CD14-positive monocyte (primary cell): ENCODE measurements at regions not wholly inside any gene's neighbourhood (a gene's known extent, or its start where the extent isn't known, plus 50 kb on each side); places are given as distances from the start of the nearest gene placed in this dataset.
A peak's percentile ranks its signal among the peaks of the same experiment; 100 is the strongest.

ENCODE experiments used
- DNase-seq, 3 donors: peaks; one replicate each; pipeline ENCODE4 v3.0.0-alpha.2; 2011 to 2022
- H2AFZ ChIP-seq: 2 replicates; pipeline ENCODE4 v1.6.0; 2012; ENCODE audit warnings: mild to moderate bottlenecking, low read depth, low read length, inconsistent platforms; ENCODE audit not compliant: insufficient read depth, poor library complexity, severe bottlenecking
- H3K27ac ChIP-seq, 2 donors: 1 replicate in 1 of 2; 2 replicates in 1 of 2; pipeline ENCODE4 v1.5.1; 2012 to 2013; ENCODE audit warnings: low read length in 2 of 2, control low read depth in 1 of 2, inconsistent platforms in 1 of 2, low read depth in 1 of 2, mild to moderate bottlenecking in 1 of 2
- H3K27me3 ChIP-seq, 2 donors: one replicate each; pipeline versions ENCODE4 v1.6.0 to v1.6.1; 2011 to 2013; ENCODE audit warnings: low read length in 2 of 2; ENCODE audit not compliant: control insufficient read depth in 2 of 2, insufficient read depth in 2 of 2
- H3K36me3 ChIP-seq, 2 donors: replicated peaks in 1 of 2; 1 replicate in 1 of 2; 2 replicates in 1 of 2; pipeline versions ENCODE4 v1.5.1 to v1.6.1; 2012 to 2013; ENCODE audit warnings: low read length in 2 of 2, control low read depth in 1 of 2, inconsistent platforms in 1 of 2, mild to moderate bottlenecking in 1 of 2; ENCODE audit not compliant: insufficient read depth in 2 of 2, control insufficient read depth in 1 of 2
- H3K4me1 ChIP-seq, 2 donors: 1 replicate in 1 of 2; 2 replicates in 1 of 2; pipeline versions ENCODE4 v1.5.1 to v1.6.1; 2012 to 2013; ENCODE audit warnings: low read length in 2 of 2, control low read depth in 1 of 2, inconsistent platforms in 1 of 2, mild to moderate bottlenecking in 1 of 2, moderate library complexity in 1 of 2; ENCODE audit not compliant: insufficient read depth in 2 of 2, control insufficient read depth in 1 of 2
- H3K4me2 ChIP-seq: replicated peaks from 2 replicates; pipeline ENCODE3; 2012; ENCODE audit warnings: low read length, moderate library complexity, mild to moderate bottlenecking; ENCODE audit not compliant: poor library complexity, severe bottlenecking; ENCODE audit errors: extremely low read depth
- H3K4me3 ChIP-seq, 3 experiments: fragments of 200-600 bp in 1 of 3; sonication (generic) in 1 of 3; replicated peaks in 1 of 3; 1 replicate in 2 of 3; 2 replicates in 1 of 3; pipeline ENCODE4 v1.5.1; 2011 to 2013; ENCODE audit warnings: low read length in 3 of 3, mild to moderate bottlenecking in 3 of 3, control low read depth in 2 of 3, low read depth in 2 of 3, inconsistent platforms in 1 of 3, moderate library complexity in 1 of 3
- H3K79me2 ChIP-seq: 2 replicates; pipeline ENCODE4 v1.6.0; 2012; ENCODE audit warnings: mild to moderate bottlenecking, control low read depth, inconsistent platforms, low read length, moderate library complexity; ENCODE audit not compliant: insufficient read depth
- H3K9ac ChIP-seq: 2 replicates; pipeline ENCODE4 v1.6.0; 2017; ENCODE audit warnings: low read length, mild to moderate bottlenecking; ENCODE audit not compliant: insufficient read depth, poor library complexity, severe bottlenecking
- H3K9me3 ChIP-seq, 2 donors: replicated peaks in 1 of 2; 1 replicate in 1 of 2; 2 replicates in 1 of 2; pipeline versions ENCODE4 v1.5.1 to v1.6.1; 2012 to 2013; ENCODE audit warnings: low read length in 2 of 2, control low read depth in 1 of 2; ENCODE audit not compliant: control insufficient read depth in 1 of 2, insufficient read depth in 1 of 2
- H4K20me1 ChIP-seq: 2 replicates; pipeline ENCODE4 v1.6.0; 2012; ENCODE audit warnings: mild to moderate bottlenecking, low read length, control low read depth, moderate library complexity; ENCODE audit not compliant: insufficient read depth
- H3K27ac Mint-ChIP-seq, 7 donors: one replicate each; pipeline ENCODE4 v1.8.0; 2020; ENCODE audit warnings: mild to moderate bottlenecking in 7 of 7, mixed read lengths in 7 of 7, moderate library complexity in 6 of 7, inconsistent platforms in 2 of 7
- H3K27me3 Mint-ChIP-seq, 3 donors: one replicate each; pipeline ENCODE4 v1.8.0; 2021 to 2022; ENCODE audit warnings: low read depth in 3 of 3, mild to moderate bottlenecking in 3 of 3, mixed read lengths in 3 of 3, moderate library complexity in 3 of 3, inconsistent platforms in 1 of 3
- H3K36me3 Mint-ChIP-seq, 2 donors: one replicate each; pipeline ENCODE4 v1.8.0; 2020; ENCODE audit warnings: mixed read lengths in 2 of 2, inconsistent platforms in 1 of 2, mild to moderate bottlenecking in 1 of 2
- H3K4me1 Mint-ChIP-seq: one replicate; pipeline ENCODE4 v1.8.0; 2020; ENCODE audit warnings: mild to moderate bottlenecking, mixed read lengths
- H3K4me3 Mint-ChIP-seq, 2 donors: one replicate each; pipeline ENCODE4 v1.8.0; 2020; ENCODE audit warnings: mild to moderate bottlenecking in 2 of 2, mixed read lengths in 2 of 2, moderate library complexity in 1 of 2
- H3K9me3 Mint-ChIP-seq, 7 donors: one replicate each; pipeline ENCODE4 v1.8.0; 2020 to 2022; ENCODE audit warnings: mixed read lengths in 7 of 7, mild to moderate bottlenecking in 6 of 7, moderate library complexity in 6 of 7, inconsistent platforms in 2 of 7
- CTCF ChIP-seq: fragments of 200-600 bp; IDR thresholded peaks from one replicate; pipeline ENCODE4 v1.8.0; 2022; ENCODE audit warnings: antibody characterized with exemption, mild to moderate bottlenecking
- WGBS: methylation state at CpG from one replicate; pipeline ENCODE4 v1.1.5; 2013; ENCODE audit warnings: missing lambda C conversion rate; ENCODE audit not compliant: insufficient coverage; 5-methylcytosine and 5-hydroxymethylcytosine counted together
- intact Hi-C, 2 donors: fragments of 100-400 bp; cut with micrococcal nuclease; formaldehyde crosslinking; loops; one replicate each; pipeline versions ENCODE4 v1.15.0 to v1.15.1; 2023

- no peak for TF ChIP-seq CTCF
- Mint-ChIP-seq H3K36me3 (peaks cover 0 to 13% of the 10 kb centered on the region in 2 donors), H3K9me3 (no peaks in the 10 kb centered on the region), H3K27me3 (no peaks in the 10 kb centered on the region), H3K4me3 (no peak overlapping the region), H3K27ac (peak overlapping the region in 2 of 7 donors; percentile 18 to 33), H3K4me1 (no peaks in the 10 kb centered on the region)
- 96% methylated on average over 10 of the region's 15 CpGs for WGBS
- no peaks in the 10 kb centered on the region for H3K9me3 ChIP-seq
- no peaks in the 10 kb centered on the region for H3K4me1 ChIP-seq
- H3K27ac ChIP-seq = no peak overlapping the region
- no peak overlapping the region for H3K9ac ChIP-seq
- H3K4me2 ChIP-seq = no peak overlapping the region
- no peaks in the 10 kb centered on the region for H3K27me3 ChIP-seq
- H3K79me2 ChIP-seq = no peaks in the 10 kb centered on the region
- H2AFZ ChIP-seq = no peak overlapping the region
- intact Hi-C loops = no loop called here
- H3K36me3 ChIP-seq = no peaks in the 10 kb centered on the region
- no peak overlapping the region for H3K4me3 ChIP-seq
- H4K20me1 ChIP-seq = no peaks in the 10 kb centered on the region
- DNase-seq = no peak
Observed at GRCh38 chr7:66535414-66536329, 93.0 kb upstream of the KCTD7 start.

- no peaks in the 10 kb centered on the region for H3K9me3 Mint-ChIP-seq
- no peak overlapping the region for H3K9ac ChIP-seq
- H3K79me2 ChIP-seq = no peaks in the 10 kb centered on the region
- no peaks in the 10 kb centered on the region for H3K27me3 ChIP-seq
- no peaks in the 10 kb centered on the region for H4K20me1 ChIP-seq
- H3K36me3 Mint-ChIP-seq = peaks cover 6 to 23% of the 10 kb centered on the region in 2 donors
- H2AFZ ChIP-seq = no peak overlapping the region
- no peaks in the 10 kb centered on the region for H3K9me3 ChIP-seq
- no peak overlapping the region for H3K4me3 ChIP-seq
- no peak overlapping the region for H3K27ac ChIP-seq
- H3K4me3 Mint-ChIP-seq = no peak overlapping the region
- DNase-seq = no peak
- no peak overlapping the region for H3K27ac Mint-ChIP-seq
- no peak overlapping the region for H3K4me2 ChIP-seq
- peaks cover 6 to 11% of the 10 kb centered on the region in 2 donors for H3K36me3 ChIP-seq
- 90% methylated on average over 7 of the region's 10 CpGs for WGBS
- intact Hi-C loops = no loop called here
- TF ChIP-seq CTCF = no peak
- H3K4me1 Mint-ChIP-seq = no peaks in the 10 kb centered on the region
- H3K27me3 Mint-ChIP-seq = no peaks in the 10 kb centered on the region
- no peaks in the 10 kb centered on the region for H3K4me1 ChIP-seq
Observed at GRCh38 chr7:66537380-66537779, 91.3 kb upstream of the KCTD7 start.
